ENCODE measurements at regions not wholly inside any gene's neighbourhood (a gene's known extent, or its start where the extent isn't known, plus 50 kb on each side); places are given as distances from the start of the nearest gene placed in this dataset.

GRCh38 chr19:31875591-31875990 is 469.8 kb upstream of the ZNF507 start:
- TF ChIP-seq EZH2 (IDR thresholded peaks at IDR 0.05; ENCODE audit: borderline replicate concordance) (no peak), EZH2phosphoT487 (IDR thresholded peaks at IDR 0.05; ENCODE audit: low read depth, severe bottlenecking, unreplicated experiment) (no peak)
